Panc1 (cell line): ENCODE measurements at regions not wholly inside any gene's neighbourhood (a gene's known extent, or its start where the extent isn't known, plus 50 kb on each side); places are given as distances from the start of the nearest gene placed in this dataset.

Experiments used
- ATAC-seq: fragments of 200-7000 bp; cut with Tn5 transposase; 2 replicates; pipeline ENCODE4 v1.9.1; 2020; ENCODE audit warnings: mild to moderate bottlenecking, moderate library complexity
- BruUV-seq: library from RNA; stranded (reverse); fragments of 400-500 nt; replicated peaks from 2 replicates; lab custom pipeline; 2021; lab: Mats Ljungman, UMichigan
- CTCF ChIA-PET: fragments of 300-600 bp; sonication (Branson Sonifier 250); formaldehyde crosslinking; loops from one replicate; lab custom pipeline; 2022; ENCODE audit warnings: antibody characterized with exemption; lab: Charles Lee
- POLR2A ChIA-PET: fragments of 300-600 bp; sonication (Branson Sonifier 250); formaldehyde crosslinking; loops from one replicate; lab custom pipeline; 2022; ENCODE audit warnings: antibody characterized with exemption; lab: Charles Lee
- DNase-seq: peaks from one replicate; pipeline ENCODE4 v3.0.0-alpha.2; 2010; ENCODE audit warnings: low read depth, low spot score
- H3K27ac ChIP-seq: 2 replicates; pipeline ENCODE4 v1.5.1; 2011; ENCODE audit warnings: mild to moderate bottlenecking, low read length, inconsistent platforms
- H3K27me3 ChIP-seq: fragments of 200-500 bp; sonication (Bioruptor generic); 2 replicates; pipeline ENCODE4 v1.6.0; 2014; ENCODE audit warnings: low read length, inconsistent platforms; ENCODE audit not compliant: control insufficient read depth, insufficient read depth
- H3K36me3 ChIP-seq: fragments of 200-500 bp; sonication (Bioruptor generic); 2 replicates; pipeline ENCODE4 v1.5.1; 2014; ENCODE audit warnings: inconsistent platforms, mild to moderate bottlenecking, low read length, moderate library complexity; ENCODE audit not compliant: control insufficient read depth, insufficient read depth
- H3K4me1 ChIP-seq: 2 replicates; pipeline ENCODE4 v1.5.1; 2011; ENCODE audit warnings: inconsistent platforms, mild to moderate bottlenecking, low read length, moderate library complexity; ENCODE audit not compliant: control insufficient read depth, insufficient read depth
- H3K4me3 ChIP-seq, 2 experiments: 2 replicates each; pipeline ENCODE4 v1.5.1; 2011 to 2012; ENCODE audit warnings: low read depth in 2 of 2, low read length in 2 of 2, mild to moderate bottlenecking in 2 of 2, inconsistent platforms in 1 of 2, moderate library complexity in 1 of 2
- H3K9me3 ChIP-seq: fragments of 200-500 bp; sonication (Bioruptor generic); 2 replicates; pipeline ENCODE4 v1.5.1; 2014; ENCODE audit warnings: low read depth, mild to moderate bottlenecking, inconsistent platforms, low read length, moderate library complexity; ENCODE audit not compliant: control insufficient read depth, insufficient read depth
- POLR2AphosphoS5 ChIP-seq: IDR thresholded peaks from 2 replicates; pipeline ENCODE4 v1.6.1; 2012; ENCODE audit warnings: mild to moderate bottlenecking, low read depth, low read length, moderate library complexity
- SIN3A ChIP-seq: IDR thresholded peaks from 2 replicates; pipeline ENCODE4 v1.6.1; 2012; ENCODE audit warnings: low read depth, mild to moderate bottlenecking, low read length, moderate library complexity, borderline replicate concordance; ENCODE audit not compliant: insufficient read depth
- TCF7L2 ChIP-seq: IDR thresholded peaks from 2 replicates; pipeline ENCODE4 v1.6.1; 2011; ENCODE audit warnings: mild to moderate bottlenecking, low read depth, low read length, inconsistent platforms
- in situ Hi-C: cut with HindIII; loops from 2 replicates; pipeline ENCODE4 v1.10.0; 2016; ENCODE audit warnings: low sequenced_read_pairs, low pct_unique_long_range_greater_than_20kb
- intact Hi-C: fragments of 100-400 bp; cut with micrococcal nuclease; formaldehyde crosslinking; loops from one replicate; pipeline ENCODE4 v1.10.0; 2022; ENCODE audit not compliant: unreplicated experiment
- TF ChIP-seq, protein P1 (sequence below), 2 experiments: IDR thresholded peaks; 2 replicates each; pipeline ENCODE4 v1.6.1; 2011 to 2012; ENCODE audit warnings: low read depth in 2 of 2, control low read depth in 1 of 2, low read length in 1 of 2, mild to moderate bottlenecking in 1 of 2, moderate library complexity in 1 of 2; ENCODE audit not compliant: insufficient read depth in 1 of 2
- TF ChIP-seq, protein P2 (sequence below): fragments of 450-650 bp; IDR thresholded peaks from 2 replicates; pipeline ENCODE4 v1.5.1; 2017; ENCODE audit warnings: mild to moderate bottlenecking

DNA sequence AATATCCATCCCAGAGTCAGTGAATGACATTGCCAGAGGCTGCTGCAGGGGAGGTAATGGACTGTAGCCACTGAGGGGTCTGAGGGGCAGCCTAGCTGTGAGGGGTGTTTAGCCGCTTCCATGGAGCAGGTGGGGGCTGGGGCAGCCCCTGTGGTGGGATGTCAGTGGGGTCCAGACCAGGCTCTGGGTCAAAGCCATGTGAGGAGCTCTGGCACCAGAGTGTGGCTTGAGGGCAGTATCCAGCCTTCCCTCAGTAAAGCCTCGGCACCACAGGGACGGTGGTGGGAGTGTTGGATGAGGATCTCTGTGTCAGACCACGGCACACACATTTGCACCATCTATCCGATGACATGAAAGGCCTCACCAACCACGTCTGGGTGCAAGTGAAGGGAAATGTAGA, 85.0 kb downstream of the INHBB start:
- TF ChIP-seq, protein P1, sequence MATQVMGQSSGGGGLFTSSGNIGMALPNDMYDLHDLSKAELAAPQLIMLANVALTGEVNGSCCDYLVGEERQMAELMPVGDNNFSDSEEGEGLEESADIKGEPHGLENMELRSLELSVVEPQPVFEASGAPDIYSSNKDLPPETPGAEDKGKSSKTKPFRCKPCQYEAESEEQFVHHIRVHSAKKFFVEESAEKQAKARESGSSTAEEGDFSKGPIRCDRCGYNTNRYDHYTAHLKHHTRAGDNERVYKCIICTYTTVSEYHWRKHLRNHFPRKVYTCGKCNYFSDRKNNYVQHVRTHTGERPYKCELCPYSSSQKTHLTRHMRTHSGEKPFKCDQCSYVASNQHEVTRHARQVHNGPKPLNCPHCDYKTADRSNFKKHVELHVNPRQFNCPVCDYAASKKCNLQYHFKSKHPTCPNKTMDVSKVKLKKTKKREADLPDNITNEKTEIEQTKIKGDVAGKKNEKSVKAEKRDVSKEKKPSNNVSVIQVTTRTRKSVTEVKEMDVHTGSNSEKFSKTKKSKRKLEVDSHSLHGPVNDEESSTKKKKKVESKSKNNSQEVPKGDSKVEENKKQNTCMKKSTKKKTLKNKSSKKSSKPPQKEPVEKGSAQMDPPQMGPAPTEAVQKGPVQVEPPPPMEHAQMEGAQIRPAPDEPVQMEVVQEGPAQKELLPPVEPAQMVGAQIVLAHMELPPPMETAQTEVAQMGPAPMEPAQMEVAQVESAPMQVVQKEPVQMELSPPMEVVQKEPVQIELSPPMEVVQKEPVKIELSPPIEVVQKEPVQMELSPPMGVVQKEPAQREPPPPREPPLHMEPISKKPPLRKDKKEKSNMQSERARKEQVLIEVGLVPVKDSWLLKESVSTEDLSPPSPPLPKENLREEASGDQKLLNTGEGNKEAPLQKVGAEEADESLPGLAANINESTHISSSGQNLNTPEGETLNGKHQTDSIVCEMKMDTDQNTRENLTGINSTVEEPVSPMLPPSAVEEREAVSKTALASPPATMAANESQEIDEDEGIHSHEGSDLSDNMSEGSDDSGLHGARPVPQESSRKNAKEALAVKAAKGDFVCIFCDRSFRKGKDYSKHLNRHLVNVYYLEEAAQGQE (IDR thresholded peaks at IDR 0.05; ENCODE audit: insufficient read depth in 1 of 2, low read depth in 2 of 2, low read length in 1 of 2), result no peak
- no peak for TF ChIP-seq TCF7L2
- no peak for TF ChIP-seq POLR2AphosphoS5
- TF ChIP-seq SIN3A, result no peak
- TF ChIP-seq, protein P2, sequence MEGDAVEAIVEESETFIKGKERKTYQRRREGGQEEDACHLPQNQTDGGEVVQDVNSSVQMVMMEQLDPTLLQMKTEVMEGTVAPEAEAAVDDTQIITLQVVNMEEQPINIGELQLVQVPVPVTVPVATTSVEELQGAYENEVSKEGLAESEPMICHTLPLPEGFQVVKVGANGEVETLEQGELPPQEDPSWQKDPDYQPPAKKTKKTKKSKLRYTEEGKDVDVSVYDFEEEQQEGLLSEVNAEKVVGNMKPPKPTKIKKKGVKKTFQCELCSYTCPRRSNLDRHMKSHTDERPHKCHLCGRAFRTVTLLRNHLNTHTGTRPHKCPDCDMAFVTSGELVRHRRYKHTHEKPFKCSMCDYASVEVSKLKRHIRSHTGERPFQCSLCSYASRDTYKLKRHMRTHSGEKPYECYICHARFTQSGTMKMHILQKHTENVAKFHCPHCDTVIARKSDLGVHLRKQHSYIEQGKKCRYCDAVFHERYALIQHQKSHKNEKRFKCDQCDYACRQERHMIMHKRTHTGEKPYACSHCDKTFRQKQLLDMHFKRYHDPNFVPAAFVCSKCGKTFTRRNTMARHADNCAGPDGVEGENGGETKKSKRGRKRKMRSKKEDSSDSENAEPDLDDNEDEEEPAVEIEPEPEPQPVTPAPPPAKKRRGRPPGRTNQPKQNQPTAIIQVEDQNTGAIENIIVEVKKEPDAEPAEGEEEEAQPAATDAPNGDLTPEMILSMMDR, result no peak
- H3K4me1 ChIP-seq, result no peaks in the 10 kb centered on the region
- no peak overlapping the region for H3K4me3 ChIP-seq
- BruUV-seq, result no TSS peak
- POLR2A ChIA-PET, result no interaction called here
- DNase-seq (no peak), ATAC-seq (no peak)
- H3K27ac ChIP-seq, result no peak overlapping the region
- in situ Hi-C loops, result no loop called here
- no peaks in the 10 kb centered on the region for H3K36me3 ChIP-seq
- H3K9me3 ChIP-seq, result no peaks in the 10 kb centered on the region
- H3K27me3 ChIP-seq, result 0 out of 2 replicates have a peak, but pooled peaks cover 2% of the 10 kb centered on the region
- intact Hi-C loops, result no loop called here
- CTCF ChIA-PET, result no interaction called here

DNA sequence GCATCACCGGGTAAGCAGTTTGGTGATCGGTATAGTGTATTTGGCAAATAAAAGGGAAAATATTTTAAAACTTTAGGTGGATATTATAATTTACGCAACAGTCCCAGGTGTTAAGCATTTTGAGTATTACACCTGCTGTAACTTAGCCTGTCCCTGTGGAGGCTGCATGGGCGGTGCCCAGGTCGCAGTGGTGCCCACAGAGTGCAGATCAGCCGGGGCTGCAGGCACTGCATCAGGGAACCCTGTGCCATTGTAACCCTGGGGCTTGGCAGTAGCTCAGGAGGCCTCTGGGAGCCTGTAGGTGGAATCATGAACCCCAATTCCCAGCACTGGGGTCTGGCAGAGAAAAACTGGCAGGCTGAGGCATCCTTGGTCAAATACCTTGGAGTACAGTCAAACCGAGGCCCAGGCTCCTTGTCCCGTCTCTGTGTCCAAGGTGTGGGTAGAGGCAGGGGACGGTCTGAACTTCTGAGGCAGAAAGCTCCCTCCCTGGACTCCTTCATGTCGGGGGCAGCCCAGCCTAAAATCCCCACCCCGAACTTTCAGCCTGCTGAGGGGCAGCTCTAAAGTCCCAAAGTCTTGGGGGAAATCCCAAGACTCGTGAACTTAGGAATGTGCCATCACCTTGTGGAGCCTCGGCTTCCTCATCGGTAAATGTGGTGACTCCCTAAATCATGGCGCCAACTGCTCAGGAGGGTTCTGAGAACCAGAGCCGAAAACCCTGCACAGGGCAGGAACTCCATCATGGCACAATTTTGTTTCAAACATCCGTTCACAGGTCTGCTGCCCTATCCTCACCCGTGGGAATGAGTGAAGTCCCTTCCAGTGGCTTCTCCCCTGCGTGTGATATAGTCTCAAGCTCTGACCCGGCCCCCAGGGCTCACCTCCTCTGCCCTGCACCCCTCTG, 85.7 kb downstream of the INHBB start:
- Histone ChIP-seq H3K9me3 (no peaks in the 10 kb centered on the region), H3K4me3 (no peak overlapping the region), H3K27ac (no peak overlapping the region), H3K4me1 (no peaks in the 10 kb centered on the region), H3K27me3 (no peaks in the 10 kb centered on the region), H3K36me3 (no peaks in the 10 kb centered on the region)
- in situ Hi-C loops, result no loop called here
- ATAC-seq, result no peak
- POLR2A ChIA-PET, result no interaction called here
- no TSS peak for BruUV-seq
- TF ChIP-seq, protein P1 (IDR thresholded peaks at IDR 0.05; ENCODE audit: insufficient read depth in 1 of 2, low read depth in 2 of 2, low read length in 1 of 2), result no peak
- TF ChIP-seq POLR2AphosphoS5, result no peak
- TF ChIP-seq TCF7L2, result no peak
- TF ChIP-seq SIN3A, result no peak
- TF ChIP-seq, protein P2, result no peak
- intact Hi-C loops, result no loop called here
- DNase-seq, result no peak
- CTCF ChIA-PET, result no interaction called here
